ENCODE measurements at regions not wholly inside any gene's neighbourhood (a gene's known extent, or its start where the extent isn't known, plus 50 kb on each side); places are given as distances from the start of the nearest gene placed in this dataset.

GRCh38 chr1:91161166-91161565, 139.3 kb upstream of the ZNF644 start (continued):
- TF ChIP-seq POLR2A (IDR thresholded peaks at IDR 0.05; ENCODE audit: control extremely low read depth in 1 of 2, low read depth in 2 of 2, low read length in 2 of 2) (no peak), CHD1 (IDR thresholded peaks at IDR 0.05; ENCODE audit: low read depth, low read length) (no peak), ATF3 (IDR thresholded peaks at IDR 0.05; ENCODE audit: insufficient read depth, low read depth, low read length) (no peak), CEBPB (IDR thresholded peaks at IDR 0.05; ENCODE audit: low read depth, low read length) (no peak), SIX5 (IDR thresholded peaks at IDR 0.05; ENCODE audit: low read depth, low read length) (no peak), CTCF (IDR thresholded peaks at IDR 0.05; ENCODE audit: control extremely low read depth in 1 of 3, insufficient read depth in 1 of 3, low read depth in 1 of 3, low read length in 3 of 3) (no peak)

Measured in H1 (cell line).